GM10266 (cell line): ENCODE measurements at regions not wholly inside any gene's neighbourhood (a gene's known extent, or its start where the extent isn't known, plus 50 kb on each side); places are given as distances from the start of the nearest gene placed in this dataset.
"Not testable (repeated sequence)": the region's sequence is repeated elsewhere in the genome, so short reads cannot be mapped to it uniquely, and the experiment has no call there.

Experiments
- DNase-seq: peaks from one replicate; pipeline ENCODE4 v3.0.0; 2012; ENCODE audit errors: extremely low spot score
- TF ChIP-seq, protein P1 (sequence below): IDR thresholded peaks from 2 replicates; pipeline ENCODE4 v1.5.1; 2012; ENCODE audit warnings: mild to moderate bottlenecking, low read depth; ENCODE audit not compliant: control insufficient read depth, insufficient read depth; ENCODE audit errors: missing control alignments

DNA sequence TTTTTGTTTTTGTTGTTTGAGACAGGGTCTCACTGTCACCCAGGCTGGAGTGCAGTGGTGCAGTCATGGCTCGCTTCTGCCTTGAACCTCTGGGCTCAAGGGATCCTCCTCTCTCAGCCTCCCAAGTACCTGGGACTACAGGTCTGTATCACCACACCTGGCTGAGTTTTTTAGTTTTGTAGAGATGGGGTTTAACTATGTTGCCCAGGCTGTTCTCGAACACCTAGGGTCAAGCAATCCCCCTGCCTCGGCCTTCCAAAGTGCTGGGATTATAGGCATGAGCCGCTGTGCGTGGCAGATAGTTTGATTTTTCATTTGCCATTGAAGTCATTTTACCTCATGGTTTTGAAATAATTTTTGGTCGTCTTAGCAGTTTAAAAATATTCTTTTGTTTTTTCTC is 94.3 kb upstream of the EIF5 start:
- TF ChIP-seq, protein P1, sequence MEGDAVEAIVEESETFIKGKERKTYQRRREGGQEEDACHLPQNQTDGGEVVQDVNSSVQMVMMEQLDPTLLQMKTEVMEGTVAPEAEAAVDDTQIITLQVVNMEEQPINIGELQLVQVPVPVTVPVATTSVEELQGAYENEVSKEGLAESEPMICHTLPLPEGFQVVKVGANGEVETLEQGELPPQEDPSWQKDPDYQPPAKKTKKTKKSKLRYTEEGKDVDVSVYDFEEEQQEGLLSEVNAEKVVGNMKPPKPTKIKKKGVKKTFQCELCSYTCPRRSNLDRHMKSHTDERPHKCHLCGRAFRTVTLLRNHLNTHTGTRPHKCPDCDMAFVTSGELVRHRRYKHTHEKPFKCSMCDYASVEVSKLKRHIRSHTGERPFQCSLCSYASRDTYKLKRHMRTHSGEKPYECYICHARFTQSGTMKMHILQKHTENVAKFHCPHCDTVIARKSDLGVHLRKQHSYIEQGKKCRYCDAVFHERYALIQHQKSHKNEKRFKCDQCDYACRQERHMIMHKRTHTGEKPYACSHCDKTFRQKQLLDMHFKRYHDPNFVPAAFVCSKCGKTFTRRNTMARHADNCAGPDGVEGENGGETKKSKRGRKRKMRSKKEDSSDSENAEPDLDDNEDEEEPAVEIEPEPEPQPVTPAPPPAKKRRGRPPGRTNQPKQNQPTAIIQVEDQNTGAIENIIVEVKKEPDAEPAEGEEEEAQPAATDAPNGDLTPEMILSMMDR, result no peak
- no peak for DNase-seq

DNA sequence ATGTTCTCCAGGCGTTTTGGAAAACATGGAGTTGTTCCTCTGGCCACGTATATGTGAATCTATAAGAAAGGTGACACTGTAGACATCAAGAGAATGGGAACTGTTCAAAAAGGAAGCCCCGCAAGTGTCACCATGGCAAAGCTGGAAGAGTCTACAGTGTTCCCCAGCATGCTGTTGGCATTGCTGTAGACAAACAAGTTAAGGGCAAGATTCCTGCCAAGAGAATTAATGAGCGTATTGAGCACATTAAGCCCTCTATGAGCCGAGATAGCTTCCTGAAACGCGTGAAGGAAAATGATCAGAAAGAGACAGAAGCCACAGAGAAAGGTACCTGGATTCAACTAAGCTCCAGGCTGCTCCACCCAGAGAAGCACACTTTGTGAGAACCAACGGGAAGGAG is 92.5 kb upstream of the EIF5 start:
- no peak for DNase-seq
- TF ChIP-seq, protein P1, result no peak

DNA sequence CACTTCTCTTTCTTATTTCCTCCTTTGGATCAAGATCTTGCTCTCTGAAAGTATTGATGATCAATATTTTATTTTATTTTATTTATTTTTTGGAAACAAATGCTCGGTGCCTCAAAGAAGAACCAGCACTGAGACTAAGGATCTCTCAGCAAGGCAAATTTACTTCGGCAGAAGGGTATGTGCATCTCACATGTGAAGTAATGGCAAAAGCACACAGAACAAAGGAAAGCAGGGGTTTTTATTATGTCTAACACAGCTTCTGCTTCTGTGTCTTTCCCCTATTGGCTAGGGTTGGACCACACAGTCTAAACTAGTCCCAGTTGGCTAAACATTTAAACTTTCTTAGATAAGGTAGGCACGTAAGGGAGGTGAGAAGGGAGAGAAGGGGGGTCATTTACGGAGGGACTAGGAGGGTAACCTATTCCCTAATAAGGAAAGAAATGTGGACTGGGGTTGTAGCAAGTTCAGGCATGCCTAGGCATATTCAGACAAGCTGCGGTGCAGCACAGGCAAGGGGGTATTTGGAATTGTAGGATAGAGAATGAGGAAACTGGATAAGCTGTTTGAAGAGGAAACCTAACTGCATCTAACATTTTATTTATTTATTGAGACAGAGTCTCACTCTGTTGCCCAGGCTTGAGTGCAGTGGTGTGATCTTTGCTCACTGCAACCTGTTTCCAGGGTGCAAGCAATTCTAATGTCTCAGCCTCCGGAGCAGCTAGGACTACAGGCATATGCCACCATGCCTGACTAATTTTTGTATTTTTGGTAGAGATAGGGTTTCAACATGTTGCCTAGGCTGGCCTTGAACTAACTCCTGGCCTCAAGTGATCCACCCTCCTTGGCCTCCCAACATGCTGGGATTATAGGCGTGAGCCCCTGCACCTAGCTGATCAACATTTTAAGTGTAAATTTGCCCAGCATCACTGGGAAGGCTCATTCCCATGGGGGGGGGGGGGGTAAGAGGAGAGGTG is 90.0 kb upstream of the EIF5 start:
- TF ChIP-seq, protein P1, result no peak
- DNase-seq, result no peak

DNA sequence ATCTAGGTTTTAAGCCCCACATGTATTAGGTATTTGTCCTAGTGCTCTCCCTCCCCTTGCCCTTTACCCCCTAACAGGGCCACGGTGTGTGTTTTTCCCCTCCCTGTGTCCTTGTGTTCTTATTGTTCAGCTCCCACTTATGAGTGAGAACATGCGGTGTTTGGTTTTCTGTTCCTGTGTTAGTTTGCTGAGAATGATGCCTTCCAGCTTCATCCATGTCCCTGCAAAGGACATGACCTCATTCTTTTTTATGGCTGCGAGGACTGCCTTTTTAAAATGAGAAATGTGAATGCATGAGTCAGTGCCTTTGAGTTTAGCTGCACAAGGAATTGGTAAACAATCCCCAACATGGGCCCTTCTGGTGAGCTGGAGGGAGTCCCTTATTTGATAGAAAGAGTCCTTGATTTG is 88.4 kb upstream of the EIF5 start:
- not testable (repeated sequence) for DNase-seq

DNA sequence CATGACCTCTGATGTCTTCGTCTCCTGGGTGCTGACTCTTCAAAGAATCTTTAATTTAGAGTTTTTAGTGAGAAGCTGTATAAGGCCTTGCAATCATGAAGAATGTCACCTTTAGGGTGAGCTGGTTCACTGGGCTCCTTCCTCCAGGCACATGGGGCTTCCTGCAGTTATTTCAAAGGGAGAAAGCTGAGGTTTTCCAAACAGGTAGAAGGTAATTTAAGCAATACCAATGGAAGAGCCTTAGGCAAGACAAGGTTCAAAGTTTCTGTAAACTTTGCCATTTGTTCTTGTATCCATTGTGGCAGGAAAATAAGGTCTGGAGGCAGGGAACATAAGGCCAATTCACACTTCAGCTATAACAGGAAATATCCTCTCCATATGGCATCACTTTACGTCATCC is 88.0 kb upstream of the EIF5 start:
- no peak for DNase-seq
- TF ChIP-seq, protein P1, result no peak

DNA sequence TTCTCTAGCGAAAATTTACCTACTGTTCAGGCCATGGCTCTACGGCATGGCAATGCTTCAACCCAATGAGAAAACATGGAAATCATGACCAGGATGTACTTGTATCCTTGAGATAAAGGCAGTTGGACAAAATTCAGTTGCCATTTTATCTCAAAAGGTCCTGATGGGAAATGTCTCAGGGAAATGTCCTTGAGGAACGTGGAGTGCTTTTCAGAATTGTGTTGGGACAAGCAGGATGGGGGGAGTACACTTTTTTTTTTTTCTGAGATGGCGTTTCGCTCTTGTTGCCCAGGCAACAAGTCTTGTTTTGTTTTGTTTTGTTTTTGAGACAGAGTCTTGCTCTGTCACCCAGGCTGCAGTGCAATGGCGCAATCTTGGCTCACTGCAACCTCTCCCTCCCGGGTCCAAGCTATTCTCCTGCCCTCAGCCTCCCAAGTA is 86.8 kb upstream of the EIF5 start:
- TF ChIP-seq, protein P1, result no peak
- no peak for DNase-seq

DNA sequence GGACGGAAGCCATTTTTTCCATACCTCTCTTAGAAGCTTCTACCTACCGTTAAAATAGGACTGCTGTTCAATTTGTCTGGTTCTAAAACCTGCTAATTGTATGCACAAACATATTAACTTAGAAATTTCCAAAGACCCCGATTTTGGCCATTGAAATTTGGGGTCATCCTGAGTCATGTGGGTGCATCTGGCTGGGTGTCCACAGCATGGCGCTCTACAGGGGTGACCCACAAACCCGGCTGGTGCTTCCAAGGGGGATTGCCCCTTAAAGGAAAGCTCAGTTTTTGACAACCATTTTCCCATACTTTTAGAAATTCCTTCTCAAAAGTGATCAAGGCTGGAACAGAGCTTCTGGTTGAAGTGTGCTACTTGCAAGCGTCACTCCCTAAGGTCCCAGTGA is 83.9 kb upstream of the EIF5 start:
- TF ChIP-seq, protein P1, result no peak
- DNase-seq, result no peak
